Activated CD8-positive, alpha-beta memory T cell treated with anti-CD3 and anti-CD28 coated beads, Interleukin-2, amount 50 U/mL, for 24 hours (primary cell): ENCODE measurements at regions not wholly inside any gene's neighbourhood (a gene's known extent, or its start where the extent isn't known, plus 50 kb on each side); places are given as distances from the start of the nearest gene placed in this dataset.

Source experiments
- DNase-seq: peaks from one replicate; pipeline ENCODE4 v3.0.0-alpha.2; 2020; ENCODE audit errors: extremely low read depth

DNA sequence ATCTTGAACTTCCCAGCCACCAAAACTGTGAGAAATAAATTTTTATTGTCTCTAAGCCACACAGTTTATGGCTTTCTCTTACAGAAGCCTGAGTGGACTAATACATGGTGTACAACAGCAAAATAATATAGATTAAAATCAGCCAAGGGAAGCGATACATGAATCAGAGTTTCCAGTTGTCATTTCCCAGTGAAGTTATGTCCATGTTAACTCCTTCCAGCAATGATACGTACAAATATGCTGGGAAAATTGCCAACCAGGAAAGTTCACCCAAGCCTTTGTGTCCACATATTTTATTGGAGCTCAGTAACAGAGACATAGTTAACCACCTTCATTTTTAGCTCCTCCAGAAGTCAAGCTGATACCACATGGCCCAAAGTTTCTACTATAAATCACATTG lies 280.9 kb upstream of the KCNMB2 start:
- DNase-seq, result no peak

DNA sequence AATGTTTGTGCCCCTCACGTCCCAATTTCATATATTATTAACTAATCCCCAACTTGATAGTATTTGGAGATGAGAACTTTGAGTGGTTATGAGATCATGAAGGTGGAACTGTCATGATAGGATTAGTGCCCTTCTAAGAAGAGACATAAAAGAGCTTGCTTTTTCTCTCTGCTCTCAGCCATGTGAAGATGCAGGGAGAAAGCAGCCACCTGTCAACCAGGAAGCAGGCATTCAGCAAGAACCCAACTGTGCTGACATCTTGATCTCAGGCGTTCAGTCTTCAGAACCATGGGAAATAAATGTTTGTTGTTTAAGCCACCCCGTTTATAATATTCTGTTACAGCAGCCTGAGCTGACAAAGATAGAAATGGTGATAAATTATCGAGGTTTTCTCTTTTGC lies 278.7 kb upstream of the KCNMB2 start:
- DNase-seq, result no peak

DNA sequence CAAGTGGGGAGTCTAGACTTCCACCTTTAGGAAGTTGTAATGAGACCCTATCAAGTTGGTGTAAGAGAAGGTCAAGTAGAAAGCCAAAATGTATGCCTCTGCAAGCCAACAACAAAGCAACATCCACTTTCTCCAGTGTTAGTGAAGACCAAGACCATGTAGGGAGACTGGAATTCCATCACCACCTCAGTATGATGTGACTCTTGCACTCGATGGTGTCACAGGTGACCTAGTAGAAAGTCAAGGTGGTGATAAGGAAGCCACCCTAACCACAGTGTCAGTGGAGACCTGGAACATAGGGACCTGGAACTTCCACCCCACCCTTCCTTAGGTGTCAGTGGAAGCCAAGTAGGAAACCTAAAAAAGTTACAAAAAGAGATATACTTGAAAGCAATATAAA lies 278.1 kb upstream of the KCNMB2 start:
- DNase-seq, result no peak

DNA sequence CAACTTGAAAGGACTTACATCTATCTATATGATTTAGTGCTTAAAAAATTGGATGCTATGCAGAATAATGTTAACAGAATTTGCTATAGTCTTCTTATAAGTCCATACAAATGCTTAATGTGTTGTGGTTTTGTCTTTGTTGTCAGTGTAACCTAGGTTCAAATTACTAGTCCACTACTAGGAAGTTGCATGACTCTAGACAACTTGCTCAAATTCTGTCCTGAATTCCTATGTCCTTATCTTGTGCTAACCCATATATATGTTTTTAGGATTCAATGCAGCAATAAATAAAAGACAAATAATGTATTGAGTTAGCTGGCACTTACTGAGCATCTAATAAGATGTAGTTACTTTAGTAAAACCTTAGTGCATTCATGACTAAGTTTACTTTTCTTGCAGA lies 276.5 kb upstream of the KCNMB2 start:
- no peak for DNase-seq

GRCh38 chr3:178260887-178261565 lies 275.2 kb upstream of the KCNMB2 start:
- no peak for DNase-seq

DNA sequence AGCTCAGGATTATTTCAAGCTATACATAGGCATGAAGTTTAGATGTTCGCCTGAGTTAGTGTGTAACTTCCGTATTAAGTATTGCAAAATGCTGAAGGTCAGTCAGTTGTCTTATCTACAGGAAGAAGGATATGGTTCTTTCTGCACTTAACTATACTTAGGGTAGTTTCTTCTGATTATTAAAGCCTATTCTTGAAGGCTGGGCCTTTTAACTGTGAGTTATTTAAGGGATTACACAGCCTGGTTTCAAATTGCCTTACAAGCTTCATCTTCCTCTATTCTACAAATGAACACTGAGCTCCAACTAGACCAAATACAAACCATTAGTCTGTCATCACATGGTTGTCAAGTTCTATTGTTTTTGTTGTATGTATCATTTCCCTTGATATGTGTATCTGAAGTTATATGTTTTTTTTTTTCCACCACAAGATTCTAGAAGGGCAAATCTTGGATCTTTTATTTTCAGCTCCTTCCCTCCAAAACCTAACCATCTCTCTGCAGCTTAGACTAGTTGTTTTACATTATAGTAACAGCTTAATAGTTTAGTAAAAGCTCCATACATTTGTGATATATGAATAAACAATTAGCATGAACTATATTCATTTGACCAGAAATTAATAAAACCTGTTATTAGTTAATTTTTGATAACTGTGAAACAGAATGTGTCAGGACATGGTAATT lies 272.9 kb upstream of the KCNMB2 start:
- DNase-seq, result no peak

DNA sequence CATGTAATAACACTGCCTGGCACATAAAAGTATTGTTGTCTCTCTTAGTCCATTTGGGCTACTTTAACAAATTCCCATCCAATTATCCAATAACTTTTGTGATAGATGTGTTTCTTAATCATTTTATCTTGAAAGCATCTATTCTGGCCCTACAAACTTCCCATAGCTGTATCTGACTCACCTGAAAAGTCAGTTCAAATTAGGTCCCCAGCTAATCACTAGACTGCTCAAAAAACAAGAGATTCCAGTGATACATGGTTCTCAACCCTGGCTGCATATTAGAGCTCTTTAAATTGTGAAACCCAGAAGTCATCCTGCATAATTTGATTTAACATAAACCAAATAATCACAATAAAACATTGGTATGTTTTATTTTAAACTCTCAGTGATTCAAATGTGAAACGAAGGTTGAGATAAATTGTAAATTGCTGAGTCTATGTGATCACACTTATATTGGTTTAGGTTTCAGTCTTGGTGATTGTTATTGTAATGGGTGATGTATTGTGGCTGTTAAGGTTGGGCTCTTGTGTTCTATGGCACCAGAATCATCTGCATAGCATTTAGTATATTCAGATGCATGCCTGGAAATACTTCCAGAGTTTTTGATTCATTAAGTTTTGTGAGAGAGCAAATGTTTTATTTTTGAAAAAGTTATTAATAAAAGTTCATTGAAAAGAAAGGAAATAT lies 268.9 kb upstream of the KCNMB2 start:
- no peak for DNase-seq

- DNase-seq, result no peak
Measured at GRCh38 chr3:178270838-178271237, 265.4 kb upstream of the KCNMB2 start.

GRCh38 chr3:178271740-178272387 lies 264.4 kb upstream of the KCNMB2 start:
- no peak for DNase-seq

DNA sequence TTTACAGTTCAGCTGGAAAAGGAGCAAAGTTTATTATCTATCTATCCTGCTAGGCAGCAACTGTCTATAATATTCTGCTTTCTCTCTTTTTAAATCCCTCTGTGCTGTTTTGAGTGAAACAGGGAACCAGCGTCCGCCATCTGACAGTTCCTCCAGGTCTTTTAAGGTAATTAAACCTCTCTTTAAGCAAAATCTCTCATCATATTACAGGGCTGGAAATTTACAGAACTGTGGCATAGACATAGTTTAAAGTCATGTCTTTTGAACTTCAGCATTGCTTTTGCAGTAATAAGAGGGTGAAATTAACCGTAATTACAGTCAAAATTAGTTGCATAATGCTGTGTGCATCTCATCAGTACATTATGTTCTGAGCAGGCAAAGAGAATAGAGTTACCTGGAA lies 263.4 kb upstream of the KCNMB2 start:
- no peak for DNase-seq

- DNase-seq, result no peak
Measured at GRCh38 chr3:178274711-178275110, 261.5 kb upstream of the KCNMB2 start.

DNA sequence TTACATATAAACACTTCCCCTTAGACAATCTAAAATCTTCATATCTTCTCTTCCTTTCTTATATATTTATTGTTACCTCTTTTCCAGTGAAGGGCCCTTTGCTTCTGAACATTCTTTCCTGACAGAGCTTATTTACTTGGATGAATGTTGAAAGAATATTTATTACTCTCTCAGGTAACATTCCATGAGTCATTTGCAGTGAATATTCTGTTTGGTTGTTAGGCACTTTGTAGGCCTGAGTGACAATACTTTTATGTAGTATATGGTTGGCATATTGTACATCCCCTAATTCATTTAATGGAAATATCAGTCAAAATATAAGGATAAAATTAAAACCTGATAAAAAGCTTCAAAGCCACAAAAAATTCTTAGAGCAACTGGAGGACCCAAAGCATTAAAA lies 260.9 kb upstream of the KCNMB2 start:
- no peak for DNase-seq

DNA sequence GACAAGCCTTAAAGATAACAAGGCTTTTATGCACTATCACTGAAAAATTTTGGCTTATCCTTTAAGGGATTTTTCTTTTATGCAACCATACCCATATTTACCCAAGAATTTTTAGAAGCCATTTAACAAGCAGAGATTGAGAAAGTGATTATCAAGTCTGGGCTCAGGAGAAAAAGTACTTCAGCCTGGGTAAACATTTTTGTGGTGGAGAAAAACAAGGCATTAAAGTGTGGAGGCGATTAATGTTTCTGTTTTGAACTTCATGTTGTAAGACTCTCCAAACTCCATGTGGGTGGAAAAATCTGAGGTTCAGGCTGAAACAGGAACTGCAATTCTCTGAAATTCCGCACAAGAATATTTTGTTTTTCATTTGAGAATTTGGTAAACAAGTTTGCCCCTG lies 260.4 kb upstream of the KCNMB2 start:
- no peak for DNase-seq

GRCh38 chr3:178277605-178278004 lies 258.6 kb upstream of the KCNMB2 start:
- DNase-seq, result no peak

- DNase-seq, result no peak
Measured at GRCh38 chr3:178283561-178283960, 252.7 kb upstream of the KCNMB2 start.

DNA sequence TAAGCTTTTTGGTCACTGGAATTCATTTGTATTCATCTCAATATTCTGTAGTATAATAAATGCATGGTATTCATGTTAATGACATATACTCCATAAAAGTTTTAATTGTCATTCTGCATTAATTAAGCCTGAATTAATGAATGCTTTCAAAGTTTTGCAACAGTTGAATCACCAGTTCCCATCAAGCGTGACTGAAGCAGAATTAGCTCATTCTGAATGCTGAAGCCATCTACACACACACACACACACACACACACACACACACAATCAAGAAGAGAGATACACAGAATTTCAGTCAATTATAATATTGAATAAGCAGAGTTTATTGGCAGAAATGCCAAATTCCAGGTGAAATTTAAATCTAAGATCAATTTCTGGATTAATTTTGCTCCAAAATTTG lies 252.1 kb upstream of the KCNMB2 start:
- no peak for DNase-seq

GRCh38 chr3:178288074-178288473 lies 248.2 kb upstream of the KCNMB2 start:
- DNase-seq, result no peak

- no peak for DNase-seq
Measured at GRCh38 chr3:178289544-178290160, 246.6 kb upstream of the KCNMB2 start.

- no peak for DNase-seq
Measured at GRCh38 chr3:178291574-178292370, 244.5 kb upstream of the KCNMB2 start.

- DNase-seq, result no peak
Measured at GRCh38 chr3:178295292-178295912, 240.8 kb upstream of the KCNMB2 start.

GRCh38 chr3:178297199-178297598 lies 239.0 kb upstream of the KCNMB2 start:
- no peak for DNase-seq
